Suprapubic skin (tissue), 4 donors: ENCODE measurements at regions not wholly inside any gene's neighbourhood (a gene's known extent, or its start where the extent isn't known, plus 50 kb on each side); places are given as distances from the start of the nearest gene placed in this dataset.

Experiments used
- POLR2A ChIP-seq, 2 donors: fragments of 450-650 bp; IDR thresholded peaks; one replicate each; pipeline ENCODE4 v1.6.1; 2017; ENCODE audit warnings: antibody characterized with exemption in 2 of 2, mild to moderate bottlenecking in 2 of 2, moderate library complexity in 2 of 2
- POLR2AphosphoS5 ChIP-seq, 3 donors: sonication (generic); formaldehyde crosslinking; IDR thresholded peaks; one replicate each; pipeline ENCODE4 v1.6.1; 2017; ENCODE audit warnings: antibody characterized with exemption in 3 of 3

DNA sequence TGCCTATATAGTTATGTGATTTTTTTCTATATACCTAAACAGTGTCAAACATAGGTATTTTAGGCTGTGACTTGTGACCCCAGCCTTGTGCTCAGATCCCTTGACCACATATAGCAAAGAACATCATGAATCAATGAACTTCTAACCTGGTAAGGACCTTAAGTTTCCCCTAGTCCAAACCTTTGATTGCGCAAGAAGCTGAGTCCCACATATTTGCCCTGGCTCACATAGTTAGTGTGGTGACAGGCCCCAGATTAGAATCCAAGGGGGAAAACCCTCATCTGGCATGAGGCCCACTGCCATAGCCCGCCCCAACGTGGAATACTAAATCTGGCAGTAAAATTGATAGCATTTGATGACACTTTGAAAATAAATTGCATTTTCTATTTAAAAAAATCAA lies 171.8 kb downstream of the MZT1 start:
- TF ChIP-seq POLR2AphosphoS5 (IDR thresholded peaks at IDR 0.05) (no peak), POLR2A (IDR thresholded peaks at IDR 0.05) (no peak)
